ENCODE measurements at regions not wholly inside any gene's neighbourhood (a gene's known extent, or its start where the extent isn't known, plus 50 kb on each side); places are given as distances from the start of the nearest gene placed in this dataset.

DNA sequence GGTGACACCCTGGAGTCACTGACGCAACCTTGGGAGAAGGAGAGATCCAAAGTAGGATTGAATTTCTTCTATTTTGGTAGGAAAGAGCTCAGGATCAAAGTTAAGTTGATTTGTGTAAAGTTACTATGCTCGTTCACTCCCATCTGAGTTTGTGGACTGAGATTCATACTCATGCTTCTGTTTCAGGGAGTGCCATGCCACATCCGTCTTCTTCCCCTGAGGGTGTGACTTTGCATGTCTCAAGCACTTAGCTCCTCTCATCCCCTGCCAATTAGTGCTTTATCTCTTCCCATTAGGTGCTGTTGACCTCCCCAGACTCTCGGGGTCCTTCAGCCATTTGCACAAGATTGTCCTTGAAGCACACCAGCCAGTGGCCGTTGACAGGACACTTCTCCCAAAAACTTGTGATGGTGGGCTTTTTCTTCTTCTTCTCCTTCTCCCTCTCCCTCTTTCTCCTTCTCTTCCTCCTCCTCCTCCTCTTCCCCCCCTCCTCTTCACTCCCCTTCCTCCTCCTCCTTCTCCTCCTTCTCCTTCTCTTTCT lies 232.2 kb upstream of the KLF4 start:
- TF ChIP-seq, protein P1, sequence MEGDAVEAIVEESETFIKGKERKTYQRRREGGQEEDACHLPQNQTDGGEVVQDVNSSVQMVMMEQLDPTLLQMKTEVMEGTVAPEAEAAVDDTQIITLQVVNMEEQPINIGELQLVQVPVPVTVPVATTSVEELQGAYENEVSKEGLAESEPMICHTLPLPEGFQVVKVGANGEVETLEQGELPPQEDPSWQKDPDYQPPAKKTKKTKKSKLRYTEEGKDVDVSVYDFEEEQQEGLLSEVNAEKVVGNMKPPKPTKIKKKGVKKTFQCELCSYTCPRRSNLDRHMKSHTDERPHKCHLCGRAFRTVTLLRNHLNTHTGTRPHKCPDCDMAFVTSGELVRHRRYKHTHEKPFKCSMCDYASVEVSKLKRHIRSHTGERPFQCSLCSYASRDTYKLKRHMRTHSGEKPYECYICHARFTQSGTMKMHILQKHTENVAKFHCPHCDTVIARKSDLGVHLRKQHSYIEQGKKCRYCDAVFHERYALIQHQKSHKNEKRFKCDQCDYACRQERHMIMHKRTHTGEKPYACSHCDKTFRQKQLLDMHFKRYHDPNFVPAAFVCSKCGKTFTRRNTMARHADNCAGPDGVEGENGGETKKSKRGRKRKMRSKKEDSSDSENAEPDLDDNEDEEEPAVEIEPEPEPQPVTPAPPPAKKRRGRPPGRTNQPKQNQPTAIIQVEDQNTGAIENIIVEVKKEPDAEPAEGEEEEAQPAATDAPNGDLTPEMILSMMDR (IDR thresholded peaks at IDR 0.05) = no peak
- WGBS, 2 donors = 52 to 64% methylated on average over 5 of the region's 5 CpGs
- DNase-seq (no peak), ATAC-seq (no peak)
- no peak overlapping the region for H3K4me3 ChIP-seq
- intact Hi-C loops (cut with DNase I) = no loop called here
- H3K36me3 ChIP-seq = no peaks in the 10 kb centered on the region
- H3K9me3 ChIP-seq = no peaks in the 10 kb centered on the region
- H3K4me1 ChIP-seq = peaks cover 0 to 2% (median 0%) of the 10 kb centered on the region in 9 donors
- no peaks in the 10 kb centered on the region for H3K27me3 ChIP-seq
- no peak overlapping the region for H3K27ac ChIP-seq

GRCh38 chr9:107720501-107720900 lies 230.9 kb upstream of the KLF4 start:
- Histone ChIP-seq H3K27ac (no peak overlapping the region), H3K9me3 (no peaks in the 10 kb centered on the region), H3K4me1 (no peaks in the 10 kb centered on the region), H3K36me3 (no peaks in the 10 kb centered on the region), H3K27me3 (no peaks in the 10 kb centered on the region), H3K4me3 (no peak overlapping the region)
- intact Hi-C loops (cut with DNase I) = no loop called here
- TF ChIP-seq, protein P1 (IDR thresholded peaks at IDR 0.05) = no peak
- no peak for ATAC-seq
- no peak for DNase-seq
- WGBS, 2 donors = 83 to 89% methylated on average over 2 of the region's 2 CpGs

DNA sequence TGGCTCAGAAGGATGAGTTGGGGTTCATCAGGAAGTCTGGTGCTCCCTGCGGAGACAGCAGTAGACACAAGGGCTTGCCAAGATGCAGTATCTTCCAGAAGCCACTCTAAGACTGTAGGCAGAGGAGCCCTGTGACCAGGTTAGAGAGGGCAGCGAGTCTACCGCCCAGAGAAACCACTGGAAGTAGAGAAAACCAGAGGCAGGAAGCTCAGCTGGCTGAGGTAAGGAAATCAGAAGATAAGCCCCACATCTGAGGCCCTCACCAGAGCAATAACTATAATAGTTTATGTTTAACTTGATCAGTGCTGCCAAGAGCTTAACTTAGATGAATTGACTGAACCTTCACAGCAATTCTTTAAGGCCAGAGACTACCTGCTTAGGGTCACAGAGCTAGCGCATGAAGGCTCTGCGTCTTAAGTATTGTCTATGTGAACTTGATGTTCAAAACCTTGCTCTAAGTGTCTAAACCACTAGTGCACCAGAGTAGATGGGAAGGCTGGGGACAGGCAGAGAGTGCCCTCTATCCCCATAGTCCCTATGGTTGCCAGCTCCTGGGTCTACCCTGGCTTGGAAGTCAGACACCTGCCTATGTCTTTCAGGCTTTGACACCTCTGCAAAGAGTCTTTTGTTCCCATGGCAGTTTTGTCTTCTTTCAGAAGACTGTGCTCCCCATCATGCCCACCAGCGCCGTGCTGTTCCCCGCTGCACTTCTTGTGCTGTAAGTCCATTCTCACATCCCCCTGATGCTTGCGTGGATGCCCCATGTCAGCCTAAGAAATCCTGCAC lies 228.2 kb upstream of the KLF4 start:
- H3K36me3 ChIP-seq = no peaks in the 10 kb centered on the region
- DNase-seq (no peak), ATAC-seq (no peak)
- 89 to 92% methylated on average over 9 of the region's 9 CpGs for WGBS, 2 donors
- H3K4me1 ChIP-seq = no peaks in the 10 kb centered on the region
- intact Hi-C loops (cut with DNase I) = no loop called here
- H3K27me3 ChIP-seq = no peaks in the 10 kb centered on the region
- no peak overlapping the region for H3K27ac ChIP-seq
- no peaks in the 10 kb centered on the region for H3K9me3 ChIP-seq
- H3K4me3 ChIP-seq = no peak overlapping the region
- TF ChIP-seq, protein P1 (IDR thresholded peaks at IDR 0.05) = no peak

DNA sequence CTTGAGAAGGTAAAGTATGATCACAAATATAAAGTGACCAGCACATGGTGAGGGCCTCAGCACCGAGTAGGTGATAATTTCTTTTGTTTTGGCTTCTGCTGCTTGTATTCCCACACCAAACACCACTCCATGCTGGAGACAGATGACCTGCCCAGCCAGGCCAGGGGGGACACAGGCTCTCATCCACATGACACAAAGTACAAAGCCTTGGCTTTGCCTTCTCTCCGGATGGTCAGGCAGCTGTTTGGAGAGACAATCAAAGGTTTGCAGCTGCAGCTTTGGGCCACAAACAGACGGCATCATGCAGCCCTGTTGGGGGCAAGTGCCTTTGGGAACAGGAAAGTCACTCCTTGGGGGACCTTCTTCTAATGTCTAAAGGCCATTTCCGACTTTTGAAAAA lies 226.2 kb upstream of the KLF4 start:
- no peaks in the 10 kb centered on the region for H3K36me3 ChIP-seq
- H3K4me1 ChIP-seq = peaks cover 0 to 18% (median 7%) of the 10 kb centered on the region in 9 donors
- TF ChIP-seq, protein P1 (IDR thresholded peaks at IDR 0.05) = no peak
- intact Hi-C loops (cut with DNase I) = no loop called here
- no peaks in the 10 kb centered on the region for H3K27me3 ChIP-seq
- H3K4me3 ChIP-seq = no peak overlapping the region
- no peak for DNase-seq
- WGBS, 2 donors = 64 to 79% methylated on average over 4 of the region's 4 CpGs
- H3K27ac ChIP-seq = no peak overlapping the region
- H3K9me3 ChIP-seq = no peaks in the 10 kb centered on the region
- ATAC-seq = no peak

Data from heart right ventricle (tissue), 16 donors.